GM18858 (cell line): ENCODE measurements at regions not wholly inside any gene's neighbourhood (a gene's known extent, or its start where the extent isn't known, plus 50 kb on each side); places are given as distances from the start of the nearest gene placed in this dataset.

Experiments
- ATAC-seq: cut with Tn5 transposase; IDR thresholded peaks from one replicate; pipeline ENCODE4 v1.9.1; 2021; ENCODE audit not compliant: unreplicated experiment

- no peak for ATAC-seq
These were observed 1048.0 kb upstream of the CNTN5 start for GRCh38 chr11:97972731-97973130.

- no peak for ATAC-seq
These were observed 1047.3 kb upstream of the CNTN5 start for GRCh38 chr11:97973352-97973857.

- no peak for ATAC-seq
These were observed 1045.8 kb upstream of the CNTN5 start for GRCh38 chr11:97974798-97975498.

DNA sequence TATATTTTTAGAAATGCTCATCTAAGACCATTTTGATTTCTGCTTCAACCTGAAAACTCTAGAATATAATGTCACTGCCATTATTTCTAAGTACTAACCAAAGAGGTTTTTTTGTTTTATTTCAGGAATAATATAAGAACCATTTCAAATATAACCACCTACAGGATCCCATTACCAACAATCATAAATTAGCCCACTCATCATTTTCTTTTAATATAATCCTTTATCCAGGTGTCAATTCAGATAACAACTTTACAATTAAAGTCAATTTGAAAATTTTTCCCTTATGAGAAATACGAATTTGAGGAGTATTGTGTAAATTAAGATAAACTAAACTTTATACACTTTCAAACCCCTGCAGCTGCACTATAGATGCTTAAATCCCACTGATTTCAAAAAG, 1043.0 kb upstream of the CNTN5 start:
- ATAC-seq = no peak

DNA sequence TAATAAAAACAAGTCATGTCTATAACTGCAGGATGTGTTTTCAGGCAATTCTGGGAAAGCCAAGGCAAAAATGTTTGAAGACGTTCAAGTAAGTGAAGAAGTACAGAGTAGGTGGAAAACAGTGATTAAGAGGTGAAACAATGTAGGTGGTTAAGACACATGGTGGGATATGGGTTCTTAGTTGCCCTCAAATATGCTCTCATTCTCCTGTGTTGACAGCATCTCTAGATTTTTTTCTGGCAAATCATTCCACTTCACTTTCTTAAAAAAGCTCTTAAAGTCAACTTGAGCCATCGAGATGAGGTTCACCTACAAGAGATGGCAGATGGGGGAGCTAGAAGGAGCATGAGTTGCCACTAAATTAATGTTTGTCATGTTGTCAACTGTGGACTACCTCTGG, 1041.0 kb upstream of the CNTN5 start:
- no peak for ATAC-seq

GRCh38 chr11:97982512-97982911, 1038.2 kb upstream of the CNTN5 start:
- no peak for ATAC-seq

DNA sequence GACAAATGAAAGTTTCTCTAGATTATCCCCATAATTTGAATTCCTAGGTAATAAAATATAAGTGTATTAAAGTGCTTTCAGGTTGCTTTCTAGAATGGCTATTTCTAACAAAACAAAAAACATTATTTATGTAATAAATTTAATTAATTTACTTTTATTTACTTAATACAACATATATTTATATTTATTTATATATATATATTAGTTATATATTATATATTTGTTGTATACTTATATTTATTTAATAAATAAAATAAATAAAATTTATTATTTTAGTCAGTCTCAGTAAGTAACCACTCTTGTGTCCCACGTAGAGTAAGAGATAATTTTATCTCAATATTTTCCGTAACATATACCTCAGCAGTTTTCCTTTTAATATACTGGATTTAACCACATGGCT, 1031.6 kb upstream of the CNTN5 start:
- ATAC-seq = no peak

- ATAC-seq = no peak
These were observed 1030.4 kb upstream of the CNTN5 start for GRCh38 chr11:97990162-97990920.

DNA sequence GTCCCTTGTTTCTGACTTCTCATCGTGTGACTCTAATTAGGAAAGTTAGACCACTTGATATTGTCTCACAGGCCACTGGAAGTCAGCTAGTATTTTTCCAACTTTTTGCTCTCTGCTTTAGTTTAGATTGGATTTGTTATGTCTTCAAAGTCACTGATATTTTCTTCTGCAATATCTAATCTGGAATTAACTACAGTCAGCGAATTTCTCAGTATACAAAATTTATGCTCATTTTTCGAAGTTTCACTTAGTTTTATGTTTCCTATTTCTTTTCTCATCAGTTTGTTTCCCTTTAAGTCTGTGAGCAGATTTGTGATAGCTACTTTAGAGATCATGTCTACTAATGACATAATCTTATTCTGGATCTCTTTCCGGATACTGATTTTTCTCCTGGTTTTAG, 1027.2 kb upstream of the CNTN5 start:
- no peak for ATAC-seq

GRCh38 chr11:97995874-97996273, 1024.9 kb upstream of the CNTN5 start:
- ATAC-seq = no peak

- no peak for ATAC-seq
These were observed 1024.0 kb upstream of the CNTN5 start for GRCh38 chr11:97996762-97997161.

GRCh38 chr11:98003606-98004371, 1017.0 kb upstream of the CNTN5 start:
- no peak for ATAC-seq

DNA sequence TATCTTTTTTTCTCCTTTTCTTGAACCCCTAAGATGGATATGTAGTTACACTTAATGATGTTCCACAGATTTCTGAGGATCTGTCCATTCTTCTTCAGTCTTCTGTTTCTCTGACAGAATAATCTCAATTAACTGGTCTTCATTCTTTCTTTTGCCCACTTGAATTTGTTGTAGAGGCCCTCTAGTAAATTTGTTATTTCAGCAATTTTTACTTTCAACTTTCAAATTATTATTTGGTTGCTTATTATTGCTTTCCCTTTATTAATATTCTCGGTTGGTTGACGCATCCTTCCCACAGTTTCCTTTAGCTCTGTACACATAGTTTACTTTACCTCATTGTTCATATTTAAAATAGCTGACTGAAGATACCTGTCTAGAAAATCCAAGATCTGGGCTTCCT, 1013.7 kb upstream of the CNTN5 start:
- ATAC-seq = no peak

DNA sequence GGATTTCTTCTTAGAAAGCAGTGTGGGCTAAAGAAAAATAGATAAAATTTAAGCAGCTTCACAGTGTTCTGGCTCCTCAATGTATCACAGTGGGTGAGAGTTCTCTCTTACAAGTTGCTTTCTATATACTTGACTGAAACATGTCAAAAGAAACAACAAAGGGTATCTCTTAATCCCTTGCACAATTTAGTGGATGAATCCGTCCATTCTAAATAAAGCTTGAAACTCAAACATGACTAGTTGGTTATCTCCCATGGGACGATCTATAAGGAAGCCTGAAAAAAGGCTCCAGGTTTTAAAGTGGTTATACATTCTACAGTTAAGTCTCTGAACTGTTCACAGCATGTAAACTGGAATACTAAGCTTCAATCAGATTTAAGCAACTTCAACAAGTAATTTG, 993.1 kb upstream of the CNTN5 start:
- ATAC-seq = no peak

DNA sequence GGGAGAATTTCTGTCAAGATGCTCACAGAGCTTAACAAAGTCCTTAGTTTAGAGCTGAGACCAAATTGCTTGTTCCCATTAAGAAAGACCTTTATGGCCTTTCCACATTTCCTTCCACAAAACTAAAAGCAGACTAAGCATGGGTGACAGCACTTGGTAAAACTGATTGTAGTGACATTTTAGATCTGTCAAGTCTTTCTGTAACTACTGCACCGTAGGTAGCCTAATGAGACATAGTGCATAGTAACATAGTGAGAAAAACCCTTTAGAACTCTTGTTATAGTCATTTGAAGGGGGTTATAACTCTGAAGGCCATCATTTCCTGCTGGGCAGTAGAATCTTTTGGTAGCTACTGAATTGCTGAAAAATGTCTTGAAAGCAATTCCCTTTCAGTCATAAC, 990.9 kb upstream of the CNTN5 start:
- no peak for ATAC-seq

- ATAC-seq = no peak
These were observed 983.9 kb upstream of the CNTN5 start for GRCh38 chr11:98036810-98037209.

GRCh38 chr11:98040061-98040808, 980.5 kb upstream of the CNTN5 start:
- ATAC-seq = no peak

GRCh38 chr11:98047647-98048046, 973.1 kb upstream of the CNTN5 start:
- ATAC-seq = no peak

DNA sequence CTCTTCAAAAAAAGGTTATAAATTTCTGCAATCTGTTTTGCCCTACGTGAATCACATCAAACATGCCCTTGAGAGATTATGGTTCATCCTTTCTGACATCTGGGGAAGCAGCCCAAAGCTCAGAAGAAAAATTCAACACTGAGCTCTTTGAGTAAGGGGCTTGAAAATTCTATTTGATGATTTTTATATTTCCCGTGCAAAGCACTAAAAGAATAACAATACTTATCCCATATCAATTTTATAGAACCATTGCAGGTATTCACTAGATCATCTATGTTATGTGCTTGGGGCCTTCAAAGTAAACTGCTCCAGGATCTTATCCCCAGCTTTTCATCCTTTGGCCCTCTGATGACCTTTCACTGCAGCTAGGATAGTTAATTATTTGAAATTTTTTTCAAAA, 966.9 kb upstream of the CNTN5 start:
- no peak for ATAC-seq

DNA sequence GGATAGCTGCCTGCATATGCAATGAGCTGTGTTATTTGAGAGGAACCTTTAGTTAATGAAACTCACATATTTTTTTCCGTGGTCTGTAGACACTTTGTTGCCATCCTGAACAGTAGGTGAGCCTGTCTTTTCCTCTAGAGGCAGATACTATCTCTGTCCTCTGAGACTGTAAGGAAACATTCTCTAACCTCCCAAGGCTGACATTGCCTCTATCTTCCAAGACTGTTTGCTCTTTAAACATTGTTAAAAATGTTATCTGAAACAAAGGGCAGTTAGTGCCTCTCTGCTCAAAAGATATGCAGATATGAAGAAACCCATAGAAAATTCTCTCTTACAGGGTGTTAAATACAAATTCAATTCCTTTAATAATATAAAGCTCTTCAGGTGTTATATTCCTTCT, 963.8 kb upstream of the CNTN5 start:
- no peak for ATAC-seq

DNA sequence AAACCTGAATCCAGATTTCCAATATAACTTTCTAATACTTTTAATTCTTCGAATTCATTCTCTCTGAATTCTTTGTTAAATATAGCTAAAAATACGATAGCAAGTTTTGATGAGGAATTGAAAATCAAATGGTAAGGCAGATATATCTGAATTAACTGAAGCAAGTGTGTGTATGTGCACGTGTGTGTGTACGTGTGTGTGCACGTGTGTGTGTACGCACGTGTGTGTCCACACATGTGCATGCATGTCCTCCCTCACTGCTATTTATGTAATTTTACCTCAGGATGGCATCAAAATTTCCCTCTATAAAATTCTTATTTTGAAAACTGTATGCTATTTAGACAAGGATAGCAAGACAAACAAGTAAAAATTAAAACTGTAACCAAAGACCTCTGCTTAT, 961.3 kb upstream of the CNTN5 start:
- ATAC-seq = no peak
